HL-60/S4 treated with phorbol 12-myristate 13-acetate at 8.2 ng/mL for 4 days and 3 days (cell line): ENCODE measurements at regions not wholly inside any gene's neighbourhood (a gene's known extent, or its start where the extent isn't known, plus 50 kb on each side); places are given as distances from the start of the nearest gene placed in this dataset.

Experiments
- in situ Hi-C: fragments of 300-500 bp; cut with MboI; formaldehyde crosslinking; loops from 2 replicates; pipeline ENCODE4 v1.15.0; 2022; ENCODE audit warnings: low sequenced_read_pairs

GRCh38 chr9:82295181-82295580 is 306.6 kb downstream of the SPATA31D1 start:
- in situ Hi-C loops, result no loop called here

GRCh38 chr9:82299870-82300269 is 311.3 kb downstream of the SPATA31D1 start:
- in situ Hi-C loops, result loop anchor here (25.0 kb wide), 1 partner anchor 88 kb away; no protein-coding TSS in a partner anchor

- in situ Hi-C loops, result loop anchor here (25.0 kb wide), 1 partner anchor 91 kb away; no protein-coding TSS in a partner anchor
Measured at GRCh38 chr9:82302968-82303655, 314.5 kb downstream of the SPATA31D1 start.

GRCh38 chr9:82308836-82309235 is 320.3 kb downstream of the SPATA31D1 start:
- in situ Hi-C loops, result loop anchor here (25.0 kb wide), 1 partner anchor 97 kb away; no protein-coding TSS in a partner anchor

- in situ Hi-C loops, result loop anchor here (25.0 kb wide), 1 partner anchor 101 kb away; no protein-coding TSS in a partner anchor
Measured at GRCh38 chr9:82313697-82314096, 325.1 kb downstream of the SPATA31D1 start.

GRCh38 chr9:82320566-82320965 is 332.0 kb downstream of the SPATA31D1 start:
- in situ Hi-C loops, result loop anchor here (25.0 kb wide), 1 partner anchor 108 kb away; no protein-coding TSS in a partner anchor

GRCh38 chr9:82325907-82326306 is 337.3 kb downstream of the SPATA31D1 start:
- in situ Hi-C loops, result no loop called here

- in situ Hi-C loops, result no loop called here
Measured at GRCh38 chr9:82327641-82328040, 339.1 kb downstream of the SPATA31D1 start.

GRCh38 chr9:82331079-82331478 is 342.5 kb downstream of the SPATA31D1 start:
- in situ Hi-C loops, result no loop called here

- in situ Hi-C loops, result no loop called here
Measured at GRCh38 chr9:82332018-82332773, 343.6 kb downstream of the SPATA31D1 start.

GRCh38 chr9:82332774-82333152 is 344.2 kb downstream of the SPATA31D1 start:
- in situ Hi-C loops, result no loop called here

- in situ Hi-C loops, result no loop called here
Measured at GRCh38 chr9:82333671-82334070, 345.1 kb downstream of the SPATA31D1 start.

GRCh38 chr9:82334286-82334685 is 345.7 kb downstream of the SPATA31D1 start:
- in situ Hi-C loops, result no loop called here

- in situ Hi-C loops, result no loop called here
Measured at GRCh38 chr9:82337351-82337750, 348.8 kb downstream of the SPATA31D1 start.

- in situ Hi-C loops, result no loop called here
Measured at GRCh38 chr9:82342046-82342445, 353.5 kb downstream of the SPATA31D1 start.

GRCh38 chr9:82346040-82346439 is 357.5 kb downstream of the SPATA31D1 start:
- in situ Hi-C loops, result no loop called here

GRCh38 chr9:82353631-82354278 is 365.2 kb downstream of the SPATA31D1 start:
- in situ Hi-C loops, result no loop called here

GRCh38 chr9:82354279-82354659 is 365.7 kb downstream of the SPATA31D1 start:
- in situ Hi-C loops, result no loop called here

- in situ Hi-C loops, result no loop called here
Measured at GRCh38 chr9:82356131-82356530, 367.6 kb downstream of the SPATA31D1 start.

GRCh38 chr9:82356871-82357270 is 368.3 kb downstream of the SPATA31D1 start:
- in situ Hi-C loops, result no loop called here

- in situ Hi-C loops, result no loop called here
Measured at GRCh38 chr9:82363198-82363597, 374.6 kb downstream of the SPATA31D1 start.

- in situ Hi-C loops, result no loop called here
Measured at GRCh38 chr9:82363682-82364081, 375.1 kb downstream of the SPATA31D1 start.
